Astrocyte (in vitro differentiated cells and primary cell): ENCODE measurements at regions not wholly inside any gene's neighbourhood (a gene's known extent, or its start where the extent isn't known, plus 50 kb on each side); places are given as distances from the start of the nearest gene placed in this dataset.
A peak's percentile ranks its signal among the peaks of the same experiment; 100 is the strongest.

Experiments used
- DNase-seq: peaks from one replicate; pipeline ENCODE4 v3.0.0-alpha.2; 2010; ENCODE audit warnings: low read depth
- FAIRE-seq: peaks from 2 replicates; lab custom pipeline; 2011; peaks lifted over from hg19 to GRCh38; lab: Jason Lieb, UNC
- H2AFZ ChIP-seq: 2 replicates; pipeline ENCODE4 v1.6.0; 2012; ENCODE audit warnings: low read depth, low read length, inconsistent platforms
- H3K27ac ChIP-seq: 2 replicates; pipeline ENCODE4 v1.5.1; 2011; ENCODE audit warnings: low read depth, low read length, inconsistent platforms
- H3K27me3 ChIP-seq: 2 replicates; pipeline ENCODE4 v1.6.0; 2011; ENCODE audit warnings: low read length, inconsistent platforms; ENCODE audit not compliant: insufficient read depth
- H3K36me3 ChIP-seq: 2 replicates; pipeline ENCODE4 v1.5.1; 2011; ENCODE audit warnings: low read length, inconsistent platforms; ENCODE audit not compliant: insufficient read depth
- H3K4me1 ChIP-seq: 2 replicates; pipeline ENCODE4 v1.5.1; 2011; ENCODE audit warnings: low read length, inconsistent platforms; ENCODE audit not compliant: insufficient read depth
- H3K4me2 ChIP-seq: 2 replicates; pipeline ENCODE4 v1.6.0; 2012; ENCODE audit warnings: low read length, inconsistent platforms
- H3K4me3 ChIP-seq: 2 replicates; pipeline ENCODE4 v1.5.1; 2011; ENCODE audit warnings: low read depth, mild to moderate bottlenecking, low read length, inconsistent platforms; ENCODE audit not compliant: insufficient read depth
- H3K79me2 ChIP-seq: 2 replicates; pipeline ENCODE4 v1.6.0; 2012; ENCODE audit warnings: mild to moderate bottlenecking, low read length, inconsistent platforms; ENCODE audit not compliant: insufficient read depth
- H3K9ac ChIP-seq: 2 replicates; pipeline ENCODE4 v1.6.0; 2012; ENCODE audit warnings: mild to moderate bottlenecking, low read length, inconsistent platforms
- H3K9me3 ChIP-seq: 2 replicates; pipeline ENCODE4 v1.5.1; 2012; ENCODE audit warnings: low read depth, mild to moderate bottlenecking, low read length, inconsistent platforms; ENCODE audit not compliant: insufficient read depth
- H4K20me1 ChIP-seq: 2 replicates; pipeline ENCODE4 v1.6.0; 2012; ENCODE audit warnings: low read length, inconsistent platforms; ENCODE audit not compliant: insufficient read depth
- H3K27ac Mint-ChIP-seq: one replicate; pipeline ENCODE4 v1.8.0; 2021; ENCODE audit warnings: mild to moderate bottlenecking, mixed read lengths; ENCODE audit not compliant: unreplicated experiment
- H3K27me3 Mint-ChIP-seq: one replicate; pipeline ENCODE4 v1.8.0; 2021; ENCODE audit warnings: low read depth, mixed read lengths; ENCODE audit not compliant: unreplicated experiment
- H3K36me3 Mint-ChIP-seq: one replicate; pipeline ENCODE4 v1.8.0; 2021; ENCODE audit warnings: low read depth, mixed read lengths; ENCODE audit not compliant: unreplicated experiment
- H3K4me1 Mint-ChIP-seq: one replicate; pipeline ENCODE4 v1.8.0; 2021; ENCODE audit warnings: low read depth, mixed read lengths; ENCODE audit not compliant: unreplicated experiment
- H3K4me3 Mint-ChIP-seq: one replicate; pipeline ENCODE4 v1.8.0; 2021; ENCODE audit warnings: mild to moderate bottlenecking, moderate library complexity, mixed read lengths; ENCODE audit not compliant: unreplicated experiment
- H3K9me3 Mint-ChIP-seq: one replicate; pipeline ENCODE4 v1.8.0; 2021; ENCODE audit warnings: mild to moderate bottlenecking, mixed read lengths; ENCODE audit not compliant: unreplicated experiment
- CTCF ChIP-seq: IDR thresholded peaks from 2 replicates; pipeline ENCODE4 v1.5.1; 2011; ENCODE audit warnings: low read depth, mild to moderate bottlenecking, inconsistent platforms, low read length, moderate library complexity; ENCODE audit not compliant: insufficient read depth
- EZH2 ChIP-seq: IDR thresholded peaks from 2 replicates; pipeline ENCODE4 v1.6.1; 2012; ENCODE audit warnings: mild to moderate bottlenecking, low read length, inconsistent platforms; ENCODE audit not compliant: insufficient read depth

GRCh38 chr18:34592481-34592880 is 117.6 kb upstream of the DTNA start:
- H3K27me3 ChIP-seq: no peaks in the 10 kb centered on the region
- H3K4me3 ChIP-seq: peak overlapping the region; percentile 70
- Mint-ChIP-seq H3K27ac (peak overlapping the region; percentile 99), H3K27me3 (no peaks in the 10 kb centered on the region), H3K4me3 (peak overlapping the region; percentile 88), H3K9me3 (no peaks in the 10 kb centered on the region), H3K4me1 (peaks cover 24% of the 10 kb centered on the region), H3K36me3 (no peaks in the 10 kb centered on the region)
- H3K4me1 ChIP-seq: no peaks in the 10 kb centered on the region
- no peaks in the 10 kb centered on the region for H3K9me3 ChIP-seq
- H3K27ac ChIP-seq: no peak overlapping the region
- H3K9ac ChIP-seq: peak overlapping the region; percentile 76
- FAIRE-seq (no peak), DNase-seq (no peak)
- no peaks in the 10 kb centered on the region for H3K36me3 ChIP-seq
- H3K79me2 ChIP-seq: no peaks in the 10 kb centered on the region
- H3K4me2 ChIP-seq: peak overlapping the region; percentile 88
- no peaks in the 10 kb centered on the region for H4K20me1 ChIP-seq
- TF ChIP-seq CTCF: no peak
- TF ChIP-seq EZH2: no peak
- peak overlapping the region; percentile 81 for H2AFZ ChIP-seq

GRCh38 chr18:34592961-34593382 is 117.1 kb upstream of the DTNA start:
- Histone ChIP-seq H3K4me3 (peak overlapping the region; percentile 70), H2AFZ (peak overlapping the region; percentile 81), H3K9me3 (no peaks in the 10 kb centered on the region), H3K36me3 (no peaks in the 10 kb centered on the region), H4K20me1 (no peaks in the 10 kb centered on the region), H3K4me1 (no peaks in the 10 kb centered on the region), H3K27ac (peak overlapping the region; percentile 70), H3K79me2 (no peaks in the 10 kb centered on the region), H3K9ac (peak overlapping the region; percentile 76), H3K4me2 (peak overlapping the region; percentile 88), H3K27me3 (no peaks in the 10 kb centered on the region)
- Mint-ChIP-seq H3K9me3 (no peaks in the 10 kb centered on the region), H3K4me1 (peaks cover 24% of the 10 kb centered on the region), H3K27me3 (no peaks in the 10 kb centered on the region), H3K4me3 (peak overlapping the region; percentile 88), H3K36me3 (no peaks in the 10 kb centered on the region), H3K27ac (peak overlapping the region; percentile 99)
- DNase-seq (peak; percentile 80), FAIRE-seq (peak; percentile 37)
- TF ChIP-seq CTCF (no peak), EZH2 (no peak)

- no peak for TF ChIP-seq CTCF
- Mint-ChIP-seq H3K27ac (no peak overlapping the region), H3K9me3 (peaks cover 3% of the 10 kb centered on the region), H3K4me3 (peak overlapping the region; percentile 88), H3K4me1 (peaks cover 24% of the 10 kb centered on the region), H3K27me3 (no peaks in the 10 kb centered on the region), H3K36me3 (no peaks in the 10 kb centered on the region)
- H3K79me2 ChIP-seq: no peaks in the 10 kb centered on the region
- H2AFZ ChIP-seq: no peak overlapping the region
- no peak overlapping the region for H3K4me2 ChIP-seq
- FAIRE-seq (no peak), DNase-seq (no peak)
- no peaks in the 10 kb centered on the region for H4K20me1 ChIP-seq
- no peak overlapping the region for H3K27ac ChIP-seq
- no peaks in the 10 kb centered on the region for H3K36me3 ChIP-seq
- H3K9me3 ChIP-seq: no peaks in the 10 kb centered on the region
- H3K27me3 ChIP-seq: no peaks in the 10 kb centered on the region
- no peaks in the 10 kb centered on the region for H3K4me1 ChIP-seq
- H3K4me3 ChIP-seq: no peak overlapping the region
- H3K9ac ChIP-seq: no peak overlapping the region
Measured at GRCh38 chr18:34594266-34594665, 115.8 kb upstream of the DTNA start.
